ENCODE measurements at regions not wholly inside any gene's neighbourhood (a gene's known extent, or its start where the extent isn't known, plus 50 kb on each side); places are given as distances from the start of the nearest gene placed in this dataset.

GRCh38 chr14:55747186-55747585, 167.2 kb downstream of the KTN1 start:
- Histone ChIP-seq H2AFZ (ENCODE audit: low read depth, low read length) (no peak overlapping the region), H3K4me2 (ENCODE audit: insufficient read depth, low read length) (no peak overlapping the region), H3K9ac (replicated peaks; ENCODE audit: extremely low read depth, insufficient read depth, low read length) (no peak overlapping the region), H3K9me3 (replicated peaks; ENCODE audit: control insufficient read depth, insufficient read depth, low read length) (no peaks in the 10 kb centered on the region), H3K27ac (ENCODE audit: insufficient read depth, low read depth, low read length) (no peak overlapping the region), H3K4me3 (replicated peaks in 1 of 3; ENCODE audit: insufficient read depth in 1 of 3, low read depth in 1 of 3, low read length in 3 of 3) (no peak overlapping the region), H3K79me2 (ENCODE audit: control insufficient read depth, insufficient read depth, low read length) (no peaks in the 10 kb centered on the region), H3K4me1 (ENCODE audit: control insufficient read depth, extremely low read depth, insufficient read depth, low read length) (no peaks in the 10 kb centered on the region), H4K20me1 (replicated peaks; ENCODE audit: control insufficient read depth, extremely low read depth, insufficient read depth, low read length) (no peaks in the 10 kb centered on the region), H3K36me3 (ENCODE audit: control insufficient read depth in 2 of 2, extremely low read depth in 1 of 2, insufficient read depth in 2 of 2, low read length in 2 of 2) (no peaks in the 10 kb centered on the region), H3K27me3 (ENCODE audit: control insufficient read depth in 2 of 2, insufficient read depth in 2 of 2, low read length in 2 of 2) (no peaks in the 10 kb centered on the region), H3K9me1 (replicated peaks; ENCODE audit: control insufficient read depth, extremely low read depth, insufficient read depth, low read length) (no peaks in the 10 kb centered on the region)
- TF ChIP-seq POLR2AphosphoS5 (IDR thresholded peaks at IDR 0.05; ENCODE audit: insufficient read depth, low read depth, low read length) (no peak), FOS (IDR thresholded peaks at IDR 0.05; ENCODE audit: borderline replicate concordance, insufficient read depth, low read length) (no peak), MYC (IDR thresholded peaks at IDR 0.05; ENCODE audit: low read depth, low read length) (no peak), GATA2 (IDR thresholded peaks at IDR 0.05; ENCODE audit: insufficient read depth, insufficient read length, low read depth, low read length) (no peak), JUN (IDR thresholded peaks at IDR 0.05; ENCODE audit: borderline replicate concordance, insufficient read depth, insufficient read length, low read depth) (no peak), EZH2 (IDR thresholded peaks at IDR 0.05; ENCODE audit: borderline replicate concordance, low read depth, low read length, severe bottlenecking) (no peak), POLR2A (IDR thresholded peaks at IDR 0.05; ENCODE audit: low read depth, low read length) (no peak), MAX (IDR thresholded peaks at IDR 0.05; ENCODE audit: insufficient read depth, insufficient read length) (no peak)
- TF ChIP-seq, protein P1, sequence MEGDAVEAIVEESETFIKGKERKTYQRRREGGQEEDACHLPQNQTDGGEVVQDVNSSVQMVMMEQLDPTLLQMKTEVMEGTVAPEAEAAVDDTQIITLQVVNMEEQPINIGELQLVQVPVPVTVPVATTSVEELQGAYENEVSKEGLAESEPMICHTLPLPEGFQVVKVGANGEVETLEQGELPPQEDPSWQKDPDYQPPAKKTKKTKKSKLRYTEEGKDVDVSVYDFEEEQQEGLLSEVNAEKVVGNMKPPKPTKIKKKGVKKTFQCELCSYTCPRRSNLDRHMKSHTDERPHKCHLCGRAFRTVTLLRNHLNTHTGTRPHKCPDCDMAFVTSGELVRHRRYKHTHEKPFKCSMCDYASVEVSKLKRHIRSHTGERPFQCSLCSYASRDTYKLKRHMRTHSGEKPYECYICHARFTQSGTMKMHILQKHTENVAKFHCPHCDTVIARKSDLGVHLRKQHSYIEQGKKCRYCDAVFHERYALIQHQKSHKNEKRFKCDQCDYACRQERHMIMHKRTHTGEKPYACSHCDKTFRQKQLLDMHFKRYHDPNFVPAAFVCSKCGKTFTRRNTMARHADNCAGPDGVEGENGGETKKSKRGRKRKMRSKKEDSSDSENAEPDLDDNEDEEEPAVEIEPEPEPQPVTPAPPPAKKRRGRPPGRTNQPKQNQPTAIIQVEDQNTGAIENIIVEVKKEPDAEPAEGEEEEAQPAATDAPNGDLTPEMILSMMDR (IDR thresholded peaks at IDR 0.05; ENCODE audit: extremely low read depth in 1 of 2, insufficient read depth in 1 of 2, low read depth in 1 of 2, low read length in 2 of 2) = no peak
- no peak for FAIRE-seq
- dilution Hi-C loops (cut with MboI; ENCODE audit: extremely low pct_ligation_motif_present, low sequenced_read_pairs) (no loop called here), intact Hi-C loops (cut with micrococcal nuclease) (no loop called here)
- ChIA-PET CTCF (interaction anchor here (1.4 to 1.8 kb wide), 2 partner anchors 10 to 13 kb away, joined by 5 to 8 read pairs; no protein-coding TSS in a partner anchor), POLR2A (no interaction called here)
- DNase-seq (ENCODE audit: low read depth, low spot score) = no peak
- no TSS peak for BruUV-seq (replicated peaks)
